22Rv1 (cell line): ENCODE measurements at regions not wholly inside any gene's neighbourhood (a gene's known extent, or its start where the extent isn't known, plus 50 kb on each side); places are given as distances from the start of the nearest gene placed in this dataset.

Experiments
- CTCF ChIP-seq: fragments of 450-650 bp; IDR thresholded peaks from 2 replicates; pipeline ENCODE4 v1.5.1; 2017; ENCODE audit warnings: mild to moderate bottlenecking
- ZFX ChIP-seq: fragments of 450-650 bp; IDR thresholded peaks from 2 replicates; pipeline ENCODE4 v1.6.1; 2017; ENCODE audit warnings: antibody characterized with exemption, borderline replicate concordance

GRCh38 chr6:126170433-126170832, 169.5 kb upstream of the CENPW start:
- TF ChIP-seq CTCF (no peak), ZFX (no peak)
